ENCODE measurements at regions not wholly inside any gene's neighbourhood (a gene's known extent, or its start where the extent isn't known, plus 50 kb on each side); places are given as distances from the start of the nearest gene placed in this dataset.

- DNase-seq (ENCODE audit: extremely low read depth, insufficient read length): no peak
- Histone ChIP-seq H3K4me3 (replicated peaks; ENCODE audit: low read depth, low read length) (no peak overlapping the region), H3K36me3 (ENCODE audit: control insufficient read depth, insufficient read depth, low read length) (no peaks in the 10 kb centered on the region), H3K27me3 (replicated peaks; ENCODE audit: control insufficient read depth, insufficient read depth, low read length) (no peaks in the 10 kb centered on the region)
- TF ChIP-seq CTCF (IDR thresholded peaks at IDR 0.05; ENCODE audit: insufficient read depth, low read length, poor library complexity, severe bottlenecking): no peak
Measured at GRCh38 chr10:128825626-128826025, 641.4 kb upstream of the MGMT start.

- Histone ChIP-seq H3K27me3 (replicated peaks; ENCODE audit: control insufficient read depth, insufficient read depth, low read length) (no peaks in the 10 kb centered on the region), H3K4me3 (replicated peaks; ENCODE audit: low read depth, low read length) (no peak overlapping the region), H3K36me3 (ENCODE audit: control insufficient read depth, insufficient read depth, low read length) (no peaks in the 10 kb centered on the region)
- no peak for TF ChIP-seq CTCF (IDR thresholded peaks at IDR 0.05; ENCODE audit: insufficient read depth, low read length, poor library complexity, severe bottlenecking)
- no peak for DNase-seq (ENCODE audit: extremely low read depth, insufficient read length)
Measured at GRCh38 chr10:128833671-128834070, 633.4 kb upstream of the MGMT start.

GRCh38 chr10:128835361-128835760 lies 631.7 kb upstream of the MGMT start:
- Histone ChIP-seq H3K27me3 (replicated peaks; ENCODE audit: control insufficient read depth, insufficient read depth, low read length) (no peaks in the 10 kb centered on the region), H3K36me3 (ENCODE audit: control insufficient read depth, insufficient read depth, low read length) (no peaks in the 10 kb centered on the region), H3K4me3 (replicated peaks; ENCODE audit: low read depth, low read length) (no peak overlapping the region)
- DNase-seq (ENCODE audit: extremely low read depth, insufficient read length): no peak
- TF ChIP-seq CTCF (IDR thresholded peaks at IDR 0.05; ENCODE audit: insufficient read depth, low read length, poor library complexity, severe bottlenecking): no peak

- no peaks in the 10 kb centered on the region for H3K27me3 ChIP-seq (replicated peaks; ENCODE audit: control insufficient read depth, insufficient read depth, low read length)
- no peak for DNase-seq (ENCODE audit: extremely low read depth, insufficient read length)
- no peaks in the 10 kb centered on the region for H3K36me3 ChIP-seq (ENCODE audit: control insufficient read depth, insufficient read depth, low read length)
- no peak overlapping the region for H3K4me3 ChIP-seq (replicated peaks; ENCODE audit: low read depth, low read length)
- no peak for TF ChIP-seq CTCF (IDR thresholded peaks at IDR 0.05; ENCODE audit: insufficient read depth, low read length, poor library complexity, severe bottlenecking)
Measured at GRCh38 chr10:128837478-128837877, 629.6 kb upstream of the MGMT start.

GRCh38 chr10:128839134-128839533 lies 627.9 kb upstream of the MGMT start:
- H3K36me3 ChIP-seq (ENCODE audit: control insufficient read depth, insufficient read depth, low read length): no peaks in the 10 kb centered on the region
- no peak overlapping the region for H3K4me3 ChIP-seq (replicated peaks; ENCODE audit: low read depth, low read length)
- no peak for TF ChIP-seq CTCF (IDR thresholded peaks at IDR 0.05; ENCODE audit: insufficient read depth, low read length, poor library complexity, severe bottlenecking)
- no peaks in the 10 kb centered on the region for H3K27me3 ChIP-seq (replicated peaks; ENCODE audit: control insufficient read depth, insufficient read depth, low read length)
- no peak for DNase-seq (ENCODE audit: extremely low read depth, insufficient read length)

GRCh38 chr10:128839701-128840100 lies 627.3 kb upstream of the MGMT start:
- Histone ChIP-seq H3K27me3 (replicated peaks; ENCODE audit: control insufficient read depth, insufficient read depth, low read length) (no peaks in the 10 kb centered on the region), H3K4me3 (replicated peaks; ENCODE audit: low read depth, low read length) (no peak overlapping the region), H3K36me3 (ENCODE audit: control insufficient read depth, insufficient read depth, low read length) (no peaks in the 10 kb centered on the region)
- DNase-seq (ENCODE audit: extremely low read depth, insufficient read length): no peak
- TF ChIP-seq CTCF (IDR thresholded peaks at IDR 0.05; ENCODE audit: insufficient read depth, low read length, poor library complexity, severe bottlenecking): no peak

All from GM06990 (cell line).